GM23248 (cell line): ENCODE measurements at regions not wholly inside any gene's neighbourhood (a gene's known extent, or its start where the extent isn't known, plus 50 kb on each side); places are given as distances from the start of the nearest gene placed in this dataset.

ENCODE experiments used
- DNase-seq: peaks from one replicate; pipeline ENCODE4 v3.0.0-alpha.2; 2015
- H2AFZ ChIP-seq: fragments of 200-600 bp; sonication (generic); 2 replicates; pipeline ENCODE4 v1.6.1; 2016; ENCODE audit warnings: antibody characterized with exemption
- H3F3A ChIP-seq: fragments of 200-600 bp; sonication (generic); 2 replicates; pipeline ENCODE4 v1.6.1; 2016; ENCODE audit warnings: mild to moderate bottlenecking, antibody characterized with exemption, mixed run types; ENCODE audit not compliant: insufficient read depth
- H3K27ac ChIP-seq: fragments of 200-600 bp; sonication (generic); 2 replicates; pipeline ENCODE4 v1.5.1; 2016; ENCODE audit warnings: mild to moderate bottlenecking
- H3K27me3 ChIP-seq: fragments of 200-600 bp; sonication (generic); replicated peaks from 2 replicates; pipeline ENCODE4 v1.6.1; 2016; ENCODE audit warnings: mild to moderate bottlenecking; ENCODE audit not compliant: insufficient read depth
- H3K36me3 ChIP-seq: fragments of 200-600 bp; sonication (generic); 2 replicates; pipeline ENCODE4 v1.6.1; 2016; ENCODE audit warnings: low read depth, mild to moderate bottlenecking
- H3K4me1 ChIP-seq: fragments of 200-600 bp; sonication (generic); 2 replicates; pipeline ENCODE4 v1.6.1; 2016; ENCODE audit warnings: mild to moderate bottlenecking; ENCODE audit not compliant: insufficient read depth
- H3K4me2 ChIP-seq: fragments of 200-600 bp; sonication (generic); one replicate; pipeline ENCODE4 v1.6.1; 2016; ENCODE audit warnings: mild to moderate bottlenecking; ENCODE audit not compliant: unreplicated experiment
- H3K4me3 ChIP-seq: fragments of 200-600 bp; sonication (generic); 2 replicates; pipeline ENCODE4 v1.5.1; 2016; ENCODE audit warnings: mild to moderate bottlenecking
- H3K79me2 ChIP-seq: fragments of 200-600 bp; sonication (generic); 2 replicates; pipeline ENCODE4 v1.6.1; 2016; ENCODE audit warnings: mild to moderate bottlenecking; ENCODE audit not compliant: insufficient read depth
- H3K9ac ChIP-seq: fragments of 200-600 bp; sonication (generic); 2 replicates; pipeline ENCODE4 v1.6.1; 2016; ENCODE audit warnings: mild to moderate bottlenecking
- H3K9me2 ChIP-seq: fragments of 200-600 bp; sonication (generic); 2 replicates; pipeline ENCODE4 v1.6.1; 2016; ENCODE audit warnings: mixed run types, mild to moderate bottlenecking, moderate library complexity; ENCODE audit not compliant: insufficient read depth
- H3K9me3 ChIP-seq: fragments of 200-600 bp; sonication (generic); one replicate; pipeline ENCODE4 v1.6.1; 2017; ENCODE audit warnings: low read depth
- H4K20me1 ChIP-seq: fragments of 200-600 bp; sonication (generic); 2 replicates; pipeline ENCODE4 v1.6.0; 2016; ENCODE audit not compliant: insufficient read depth
- EZH2 ChIP-seq: fragments of 200-600 bp; sonication (generic); IDR thresholded peaks from 2 replicates; pipeline ENCODE4 v1.6.1; 2018; ENCODE audit warnings: antibody characterized with exemption, mild to moderate bottlenecking; ENCODE audit not compliant: insufficient read depth, poor library complexity, severe bottlenecking
- EZH2phosphoT487 ChIP-seq: fragments of 200-600 bp; sonication (generic); IDR thresholded peaks from 2 replicates; pipeline ENCODE4 v1.6.1; 2018; ENCODE audit warnings: antibody characterized with exemption, moderate library complexity, mild to moderate bottlenecking, low read depth; ENCODE audit not compliant: insufficient read depth
- WGBS, 2 experiments: methylation state at CpG; one replicate each; pipeline ENCODE4 v1.1.6; 2015 to 2017; ENCODE audit warnings: low lambda C conversion rate in 2 of 2, low coverage in 1 of 2; ENCODE audit errors: missing lambda C conversion rate in 2 of 2; 5-methylcytosine and 5-hydroxymethylcytosine counted together
- in situ Hi-C: fragments of 300-500 bp; cut with MboI; formaldehyde crosslinking; loops from 2 replicates; pipeline ENCODE4 v1.15.0; 2020

- Histone ChIP-seq H3F3A (no peaks in the 10 kb centered on the region), H3K4me2 (no peak overlapping the region), H3K27ac (no peak overlapping the region), H4K20me1 (no peaks in the 10 kb centered on the region), H3K9me3 (no peaks in the 10 kb centered on the region), H3K36me3 (no peaks in the 10 kb centered on the region), H3K27me3 (peaks cover 22% of the 10 kb centered on the region; the same call in 1 of the 2 replicates), H3K79me2 (no peaks in the 10 kb centered on the region), H2AFZ (no peak overlapping the region), H3K4me1 (no peaks in the 10 kb centered on the region), H3K9ac (no peak overlapping the region), H3K4me3 (no peak overlapping the region), H3K9me2 (no peaks in the 10 kb centered on the region)
- WGBS, 2 experiments, result 69 to 70% methylated on average over 17 of the region's 17 CpGs
- TF ChIP-seq EZH2phosphoT487 (no peak), EZH2 (no peak)
- DNase-seq, result no peak
- in situ Hi-C loops, result no loop called here
These were observed 153.4 kb upstream of the TSHZ3 start for GRCh38 chr19:31502536-31503170.

GRCh38 chr19:31503211-31503610 lies 154.0 kb upstream of the TSHZ3 start:
- H3K9me3 ChIP-seq, result no peaks in the 10 kb centered on the region
- no peak overlapping the region for H3K27ac ChIP-seq
- no peak overlapping the region for H3K4me2 ChIP-seq
- H3K9me2 ChIP-seq, result no peaks in the 10 kb centered on the region
- peaks cover 24% of the 10 kb centered on the region for H3K27me3 ChIP-seq
- no peaks in the 10 kb centered on the region for H3F3A ChIP-seq
- TF ChIP-seq EZH2phosphoT487, result no peak
- TF ChIP-seq EZH2, result no peak
- no peaks in the 10 kb centered on the region for H3K36me3 ChIP-seq
- in situ Hi-C loops, result no loop called here
- no peaks in the 10 kb centered on the region for H4K20me1 ChIP-seq
- H3K79me2 ChIP-seq, result no peaks in the 10 kb centered on the region
- 60 to 62% methylated on average over 9 of the region's 9 CpGs for WGBS, 2 experiments
- H2AFZ ChIP-seq, result no peak overlapping the region
- H3K9ac ChIP-seq, result no peak overlapping the region
- no peak overlapping the region for H3K4me3 ChIP-seq
- H3K4me1 ChIP-seq, result no peaks in the 10 kb centered on the region
- no peak for DNase-seq

- H3K9ac ChIP-seq, result no peak overlapping the region
- no peaks in the 10 kb centered on the region for H4K20me1 ChIP-seq
- TF ChIP-seq EZH2 (no peak), EZH2phosphoT487 (no peak)
- no peak overlapping the region for H3K4me3 ChIP-seq
- WGBS, 2 experiments, result 34 to 50% methylated on average over 2 of the region's 2 CpGs
- H2AFZ ChIP-seq, result no peak overlapping the region
- H3K36me3 ChIP-seq, result no peaks in the 10 kb centered on the region
- H3K9me3 ChIP-seq, result no peaks in the 10 kb centered on the region
- H3K9me2 ChIP-seq, result no peaks in the 10 kb centered on the region
- H3K79me2 ChIP-seq, result no peaks in the 10 kb centered on the region
- H3K27me3 ChIP-seq, result peaks cover 27% of the 10 kb centered on the region
- in situ Hi-C loops, result no loop called here
- no peaks in the 10 kb centered on the region for H3F3A ChIP-seq
- H3K4me2 ChIP-seq, result no peak overlapping the region
- H3K27ac ChIP-seq, result no peak overlapping the region
- H3K4me1 ChIP-seq, result no peaks in the 10 kb centered on the region
- no peak for DNase-seq
These were observed 155.0 kb upstream of the TSHZ3 start for GRCh38 chr19:31504221-31504620.

- Histone ChIP-seq H4K20me1 (no peaks in the 10 kb centered on the region), H3K36me3 (no peaks in the 10 kb centered on the region), H3K9me3 (no peaks in the 10 kb centered on the region), H3F3A (no peaks in the 10 kb centered on the region), H3K27ac (no peak overlapping the region), H3K4me1 (no peaks in the 10 kb centered on the region), H3K9ac (no peak overlapping the region), H3K9me2 (no peaks in the 10 kb centered on the region), H3K4me3 (no peak overlapping the region), H3K79me2 (no peaks in the 10 kb centered on the region), H2AFZ (no peak overlapping the region), H3K27me3 (peaks cover 27% of the 10 kb centered on the region), H3K4me2 (no peak overlapping the region)
- in situ Hi-C loops, result no loop called here
- 47 to 52% methylated on average over 6 of the region's 6 CpGs for WGBS, 2 experiments
- no peak for DNase-seq
- TF ChIP-seq EZH2phosphoT487, result no peak
- no peak for TF ChIP-seq EZH2
These were observed 156.3 kb upstream of the TSHZ3 start for GRCh38 chr19:31505596-31505910.

- Histone ChIP-seq H3K9ac (no peak overlapping the region), H3K9me3 (no peaks in the 10 kb centered on the region), H4K20me1 (no peaks in the 10 kb centered on the region), H3F3A (no peaks in the 10 kb centered on the region), H3K27me3 (peaks cover 30% of the 10 kb centered on the region), H3K27ac (no peak overlapping the region), H3K36me3 (no peaks in the 10 kb centered on the region), H3K79me2 (no peaks in the 10 kb centered on the region), H3K4me2 (no peak overlapping the region), H3K4me3 (no peak overlapping the region), H3K4me1 (no peaks in the 10 kb centered on the region), H3K9me2 (no peaks in the 10 kb centered on the region), H2AFZ (no peak overlapping the region)
- WGBS, 2 experiments, result 49 to 55% methylated on average over 8 of the region's 8 CpGs
- DNase-seq, result no peak
- in situ Hi-C loops, result no loop called here
- no peak for TF ChIP-seq EZH2phosphoT487
- TF ChIP-seq EZH2, result no peak
These were observed 156.9 kb upstream of the TSHZ3 start for GRCh38 chr19:31506102-31506501.
